ENCODE measurements at regions not wholly inside any gene's neighbourhood (a gene's known extent, or its start where the extent isn't known, plus 50 kb on each side); places are given as distances from the start of the nearest gene placed in this dataset.

DNA sequence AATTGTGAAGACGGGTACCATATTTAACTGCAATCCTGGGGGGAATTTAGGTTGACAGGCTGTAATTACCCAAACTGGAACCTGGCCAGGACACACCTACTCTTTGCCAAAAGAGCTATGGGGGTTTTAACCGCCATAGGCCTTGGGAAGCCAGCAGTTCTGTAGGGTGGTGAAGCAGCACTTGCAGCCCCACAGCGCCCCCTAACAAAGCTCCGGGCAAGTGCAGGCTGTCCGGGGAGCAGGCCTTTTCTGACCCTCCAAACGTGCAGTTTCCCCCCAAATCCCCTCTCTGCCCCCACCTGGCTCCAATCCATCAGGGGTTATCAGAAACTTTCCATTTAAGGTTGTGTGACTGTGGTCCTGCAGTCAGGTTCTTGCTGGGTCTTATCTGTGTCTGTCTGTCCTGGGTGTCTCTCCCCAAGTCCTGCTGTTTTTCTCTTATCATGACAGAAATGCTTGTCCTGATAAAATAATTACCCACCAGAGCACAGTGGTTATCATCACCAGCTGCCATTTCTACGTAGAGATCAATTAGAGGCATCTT is 350.9 kb downstream of the MID1IP1 start:
- H3K27ac ChIP-seq = no peak overlapping the region
- H3K4me3 ChIP-seq = no peak overlapping the region
- DNase-seq (ENCODE audit: low spot score) = no peak
- TF ChIP-seq CTCF (IDR thresholded peaks at IDR 0.05) = no peak

DNA sequence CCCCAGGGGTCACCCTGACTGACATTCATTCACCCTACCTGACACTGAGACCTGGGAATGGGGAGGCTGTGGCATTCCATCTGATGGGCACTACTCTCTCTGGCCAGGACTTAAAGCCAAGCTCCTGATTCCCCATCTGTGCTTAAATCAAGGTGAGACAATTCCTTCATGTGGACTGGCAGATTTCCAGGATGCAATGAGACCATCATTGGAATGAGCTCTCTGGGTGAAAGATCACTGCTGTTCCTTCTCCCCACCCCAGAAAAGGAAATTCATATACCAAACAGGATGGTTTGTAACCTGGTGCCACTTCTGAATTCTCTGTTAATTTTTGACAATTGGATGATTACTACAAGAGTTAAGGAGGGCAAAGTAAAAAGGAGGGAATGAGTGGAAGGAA is 354.8 kb downstream of the MID1IP1 start:
- H3K4me3 ChIP-seq = no peak overlapping the region
- TF ChIP-seq CTCF (IDR thresholded peaks at IDR 0.05) = no peak
- no peak for DNase-seq (ENCODE audit: low spot score)
- no peak overlapping the region for H3K27ac ChIP-seq

DNA sequence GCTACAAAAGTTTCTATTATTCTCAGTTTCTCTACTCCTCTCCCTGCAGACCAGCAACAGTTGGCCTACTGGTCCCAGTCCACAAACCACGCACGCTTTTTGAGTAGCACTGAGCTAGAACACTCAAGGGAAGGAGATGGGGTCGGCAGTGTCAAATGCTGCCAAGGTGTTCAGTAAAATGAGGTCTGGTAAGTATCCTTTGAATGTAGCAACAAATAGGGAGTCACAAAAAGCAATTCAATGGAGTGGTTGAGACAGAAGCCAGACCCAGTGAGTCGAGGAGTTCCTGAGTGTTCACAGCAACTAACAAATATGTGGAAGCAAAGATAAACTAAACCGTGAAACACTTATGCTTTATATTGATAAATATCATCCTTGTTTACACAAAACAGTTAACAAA is 355.7 kb downstream of the MID1IP1 start:
- H3K27ac ChIP-seq = no peak overlapping the region
- TF ChIP-seq CTCF (IDR thresholded peaks at IDR 0.05) = no peak
- no peak overlapping the region for H3K4me3 ChIP-seq
- no peak for DNase-seq (ENCODE audit: low spot score)

DNA sequence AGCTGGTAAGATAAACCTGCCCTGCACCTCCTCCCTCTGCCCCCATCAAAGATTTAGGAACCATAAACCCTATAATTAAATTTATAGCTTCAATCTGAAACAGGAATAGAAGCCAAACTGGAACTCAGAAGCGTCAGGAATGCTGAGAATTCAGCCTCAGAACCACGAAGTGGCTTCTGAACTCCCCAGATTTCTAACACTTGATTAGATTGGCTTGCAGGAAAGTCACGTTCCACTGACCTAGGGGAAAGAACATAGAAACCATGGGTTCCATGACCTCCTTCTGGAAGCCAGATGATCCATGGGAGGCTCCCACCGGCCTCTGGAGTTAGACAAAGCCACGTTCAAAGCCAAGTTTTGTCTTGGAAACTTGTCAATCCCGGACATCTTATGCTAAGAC is 356.5 kb downstream of the MID1IP1 start:
- TF ChIP-seq CTCF (IDR thresholded peaks at IDR 0.05) = no peak
- no peak overlapping the region for H3K4me3 ChIP-seq
- DNase-seq (ENCODE audit: low spot score) = no peak
- H3K27ac ChIP-seq = no peak overlapping the region

DNA sequence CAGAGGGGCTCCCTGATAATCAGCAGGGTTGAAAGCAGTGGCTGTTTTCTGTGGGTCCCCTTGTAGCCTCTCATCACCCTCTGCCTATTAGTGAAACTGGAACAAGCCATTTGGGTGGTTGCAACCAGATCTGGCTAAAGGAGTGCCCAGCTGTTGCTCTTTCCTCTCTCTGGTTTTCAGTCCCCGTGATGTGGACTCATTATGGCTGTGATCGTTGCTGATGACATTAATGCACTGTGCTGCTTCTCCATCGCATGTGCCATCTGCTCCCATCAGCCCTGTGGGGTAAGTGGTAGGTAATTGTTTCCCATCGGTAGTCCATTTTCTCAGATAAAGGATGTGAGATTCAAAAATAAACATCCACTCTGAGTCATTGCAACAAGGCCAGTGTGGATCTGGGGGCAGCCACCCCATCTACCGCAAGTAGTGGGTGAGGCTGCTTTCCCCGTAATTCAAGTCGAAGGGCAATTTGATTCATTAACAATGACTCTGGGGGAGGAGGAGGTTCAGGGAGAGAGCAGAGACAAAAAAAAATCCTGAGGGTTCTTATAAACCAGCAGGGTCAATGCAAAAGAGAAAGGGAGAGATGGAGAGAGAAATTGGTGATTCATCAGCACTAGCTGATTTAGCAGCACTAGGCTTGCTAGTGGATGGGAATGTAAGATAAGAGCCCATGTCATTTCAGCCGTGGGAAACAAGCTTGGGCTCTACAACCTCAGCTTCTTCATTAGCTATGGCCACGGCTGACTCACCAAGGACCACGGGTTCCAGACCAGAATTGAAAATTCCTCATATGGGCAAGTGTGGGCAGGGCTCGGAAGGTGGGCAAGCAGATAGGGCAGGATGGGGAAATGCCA is 357.8 kb downstream of the MID1IP1 start:
- TF ChIP-seq CTCF (IDR thresholded peaks at IDR 0.05) = no peak
- no peak overlapping the region for H3K27ac ChIP-seq
- no peak overlapping the region for H3K4me3 ChIP-seq
- DNase-seq (ENCODE audit: low spot score) = no peak

DNA sequence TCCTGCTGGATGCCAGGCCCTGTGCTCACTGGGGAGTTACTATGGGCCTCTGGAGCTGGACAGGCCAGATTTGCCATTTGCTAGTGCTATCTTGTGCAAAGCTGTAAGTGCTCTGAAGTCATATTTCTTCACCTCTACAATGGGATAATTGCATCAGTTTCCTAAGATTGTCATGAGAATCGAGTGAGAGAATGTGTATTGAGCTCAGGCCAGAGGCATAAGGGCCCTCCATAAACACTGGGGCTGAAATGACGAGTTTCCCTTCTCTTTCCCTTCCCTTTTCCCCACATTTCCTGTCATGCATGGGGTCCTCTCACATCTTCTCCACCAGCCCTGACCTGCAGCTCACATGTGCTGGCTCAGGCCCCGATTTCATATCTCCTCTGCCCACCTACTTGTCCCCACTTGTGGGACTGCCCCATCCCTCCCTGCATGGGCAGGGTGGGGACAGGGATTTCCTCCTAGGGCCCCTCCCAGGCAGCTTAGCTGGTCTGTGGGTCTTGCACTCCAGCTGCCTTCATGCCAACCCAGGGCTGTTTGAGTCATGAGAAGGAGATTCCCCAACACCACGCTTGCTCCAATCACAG is 358.8 kb downstream of the MID1IP1 start:
- Histone ChIP-seq H3K4me3 (no peak overlapping the region), H3K27ac (no peak overlapping the region)
- TF ChIP-seq CTCF (IDR thresholded peaks at IDR 0.05) = no peak
- DNase-seq (ENCODE audit: low spot score) = no peak

All from coronary artery (tissue), 2 donors.